Endodermal cell (in vitro differentiated cells): ENCODE measurements at regions not wholly inside any gene's neighbourhood (a gene's known extent, or its start where the extent isn't known, plus 50 kb on each side); places are given as distances from the start of the nearest gene placed in this dataset.
A peak's percentile ranks its signal among the peaks of the same experiment; 100 is the strongest.

Experiments
- DNase-seq: peaks from one replicate; pipeline ENCODE4 v3.0.0-alpha.2; 2017
- H3K27ac ChIP-seq: 2 replicates; pipeline ENCODE4 v1.5.1; 2013; ENCODE audit warnings: mild to moderate bottlenecking, low read depth, low read length, moderate library complexity
- H3K27me3 ChIP-seq: 2 replicates; pipeline ENCODE4 v1.6.1; 2013; ENCODE audit warnings: mild to moderate bottlenecking, low read length, moderate library complexity; ENCODE audit not compliant: insufficient read depth, control insufficient read depth, poor library complexity, severe bottlenecking
- H3K36me3 ChIP-seq: 2 replicates; pipeline ENCODE4 v1.7.0; 2013; ENCODE audit warnings: mild to moderate bottlenecking, low read length, moderate library complexity; ENCODE audit not compliant: control insufficient read depth, insufficient read depth
- H3K4me1 ChIP-seq: one replicate; pipeline ENCODE4 v1.7.0; 2013; ENCODE audit warnings: low read length; ENCODE audit not compliant: control insufficient read depth, insufficient read depth
- H3K4me3 ChIP-seq: 2 replicates; pipeline ENCODE4 v1.5.1; 2013; ENCODE audit warnings: mild to moderate bottlenecking, low read length, moderate library complexity
- H3K9ac ChIP-seq: 2 replicates; pipeline ENCODE4 v1.6.1; 2013; ENCODE audit warnings: mild to moderate bottlenecking, low read length, moderate library complexity; ENCODE audit not compliant: poor library complexity, severe bottlenecking; ENCODE audit errors: extremely low read depth
- H3K9me3 ChIP-seq: 2 replicates; pipeline ENCODE4 v1.6.1; 2013; ENCODE audit warnings: mild to moderate bottlenecking, low read length, moderate library complexity; ENCODE audit not compliant: control insufficient read depth
- H3K27ac Mint-ChIP-seq: 2 replicates; pipeline ENCODE4 v1.8.0; 2020; ENCODE audit warnings: mixed read lengths
- H3K27me3 Mint-ChIP-seq: 2 replicates; pipeline ENCODE4 v1.8.0; 2021; ENCODE audit warnings: mild to moderate bottlenecking, mixed read lengths; ENCODE audit not compliant: insufficient read depth
- H3K36me3 Mint-ChIP-seq: 2 replicates; pipeline ENCODE4 v1.8.0; 2020; ENCODE audit warnings: low read depth, mixed read lengths
- H3K4me1 Mint-ChIP-seq: 2 replicates; pipeline ENCODE4 v1.8.0; 2020; ENCODE audit warnings: mixed read lengths
- H3K4me3 Mint-ChIP-seq: 2 replicates; pipeline ENCODE4 v1.8.0; 2020; ENCODE audit warnings: mild to moderate bottlenecking, moderate library complexity, mixed read lengths
- H3K9me3 Mint-ChIP-seq: 2 replicates; pipeline ENCODE4 v1.8.0; 2020; ENCODE audit warnings: mild to moderate bottlenecking, mixed read lengths
- CTCF ChIP-seq: fragments of 200-600 bp; sonication (generic); conservative IDR thresholded peaks from 2 replicates; pipeline ENCODE4 v1.5.0; 2021; ENCODE audit warnings: antibody characterized with exemption, mild to moderate bottlenecking
- WGBS, 2 experiments: methylation state at CpG; one replicate each; pipeline versions ENCODE4 v1.1.5 to v1.1.7; 2013; ENCODE audit warnings: missing lambda C conversion rate in 2 of 2, mixed read lengths in 1 of 2; ENCODE audit not compliant: insufficient coverage in 1 of 2, insufficient read length in 1 of 2; 5-methylcytosine and 5-hydroxymethylcytosine counted together

GRCh38 chr10:57638411-57638810 is 629.3 kb downstream of the IPMK start:
- no peak overlapping the region for H3K4me3 ChIP-seq
- no peaks in the 10 kb centered on the region for H3K4me1 ChIP-seq
- H3K36me3 ChIP-seq, result no peaks in the 10 kb centered on the region
- Mint-ChIP-seq H3K9me3 (peaks cover 2% of the 10 kb centered on the region), H3K36me3 (no peaks in the 10 kb centered on the region), H3K27me3 (no peaks in the 10 kb centered on the region), H3K4me3 (no peak overlapping the region), H3K4me1 (peaks cover 11% of the 10 kb centered on the region), H3K27ac (no peak overlapping the region)
- no peak overlapping the region for H3K27ac ChIP-seq
- no peak for TF ChIP-seq CTCF
- H3K9ac ChIP-seq, result no peak overlapping the region
- 93% methylated on average over 2 of the region's 2 CpGs; no CpG with 5 or more reads in 1 of the 2 experiments for WGBS, 2 experiments
- no peak for DNase-seq
- no peaks in the 10 kb centered on the region for H3K9me3 ChIP-seq
- H3K27me3 ChIP-seq, result no peaks in the 10 kb centered on the region

- no peak for TF ChIP-seq CTCF
- peak overlapping the region; percentile 75 for H3K4me3 ChIP-seq
- Mint-ChIP-seq H3K4me3 (peak overlapping the region; percentile 17), H3K27ac (peak overlapping the region; percentile 97), H3K36me3 (no peaks in the 10 kb centered on the region), H3K9me3 (no peaks in the 10 kb centered on the region), H3K27me3 (no peaks in the 10 kb centered on the region), H3K4me1 (peaks cover 56% of the 10 kb centered on the region)
- peak overlapping the region; percentile 75 for H3K9ac ChIP-seq
- H3K27ac ChIP-seq, result peak overlapping the region; percentile 78
- no peaks in the 10 kb centered on the region for H3K9me3 ChIP-seq
- peaks cover 27% of the 10 kb centered on the region for H3K4me1 ChIP-seq
- WGBS, 2 experiments, result 0% methylated on average over 2 of the region's 3 CpGs; no CpG with 5 or more reads in 1 of the 2 experiments
- DNase-seq, result peak; percentile 72
- H3K27me3 ChIP-seq, result no peaks in the 10 kb centered on the region
- no peaks in the 10 kb centered on the region for H3K36me3 ChIP-seq
These were observed 639.0 kb downstream of the IPMK start for GRCh38 chr10:57628592-57629284.

GRCh38 chr10:57627642-57628178 is 640.0 kb downstream of the IPMK start:
- WGBS, 2 experiments, result 0 to 6% methylated on average over 1 to 2 of the region's 2 CpGs
- Histone ChIP-seq H3K9ac (peak overlapping the region; percentile 75), H3K27me3 (no peaks in the 10 kb centered on the region), H3K9me3 (no peaks in the 10 kb centered on the region), H3K36me3 (no peaks in the 10 kb centered on the region), H3K4me1 (peaks cover 27% of the 10 kb centered on the region), H3K4me3 (peak overlapping the region; percentile 75), H3K27ac (peak overlapping the region; percentile 78)
- Mint-ChIP-seq H3K4me3 (peak overlapping the region; percentile 21), H3K4me1 (peaks cover 56% of the 10 kb centered on the region), H3K36me3 (no peaks in the 10 kb centered on the region), H3K27ac (peak overlapping the region; percentile 97), H3K27me3 (no peaks in the 10 kb centered on the region), H3K9me3 (no peaks in the 10 kb centered on the region)
- TF ChIP-seq CTCF, result no peak
- DNase-seq, result peak; percentile 67
